OCI-M2 (cell line): ENCODE measurements at regions not wholly inside any gene's neighbourhood (a gene's known extent, or its start where the extent isn't known, plus 50 kb on each side); places are given as distances from the start of the nearest gene placed in this dataset.
A peak's percentile ranks its signal among the peaks of the same experiment; 100 is the strongest.
"Not testable (repeated sequence)": the region's sequence is repeated elsewhere in the genome, so short reads cannot be mapped to it uniquely, and the experiment has no call there.

Experiments
- DNase-seq: peaks from one replicate; lab custom pipeline; 2025; ENCODE audit not compliant: unreplicated experiment; lab: John Stamatoyannopoulos, UW

DNA sequence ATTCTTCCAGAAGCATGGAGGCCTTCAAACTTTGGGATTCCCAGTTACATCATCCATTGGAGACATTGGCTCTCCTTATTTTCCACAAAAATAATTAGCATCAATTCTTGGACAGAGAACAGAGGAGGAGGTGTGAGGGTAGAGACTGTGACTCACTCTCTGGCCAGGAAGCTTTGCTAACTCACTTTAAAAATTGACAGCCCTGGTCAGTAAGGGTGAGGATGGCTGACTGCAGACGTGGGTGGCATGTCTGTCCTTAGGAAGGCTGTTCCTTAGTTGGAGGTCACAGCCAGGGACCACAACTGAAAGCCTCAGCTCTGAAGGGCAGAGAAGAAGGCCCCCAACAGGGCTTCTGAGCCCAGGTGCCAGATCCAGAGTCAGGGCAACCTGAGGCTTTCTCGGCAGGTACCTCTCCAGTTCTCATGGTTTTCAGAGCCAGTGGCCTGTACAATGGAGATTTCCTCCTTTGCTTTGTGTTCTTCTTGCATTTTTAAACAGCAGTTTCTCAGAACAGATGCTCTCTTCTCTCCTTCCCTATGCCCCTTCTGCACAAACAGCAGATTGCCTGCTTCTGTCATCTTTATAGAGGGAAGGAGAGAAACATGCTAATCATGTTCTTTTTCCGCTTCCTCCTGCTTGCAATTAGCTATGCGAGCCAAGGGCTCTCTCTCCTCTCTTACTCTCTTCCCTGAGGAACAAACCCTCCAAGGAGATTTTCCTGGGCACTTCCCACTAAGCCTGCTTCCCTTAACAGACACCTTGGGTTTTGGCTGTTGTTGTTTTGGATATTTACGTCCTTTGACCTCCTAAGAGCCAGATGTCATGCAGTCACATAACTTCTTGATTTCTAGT is 92.5 kb upstream of the ZNF366 start:
- no peak for DNase-seq

- DNase-seq, result no peak
Measured at GRCh38 chr5:72599065-72599433, 91.8 kb upstream of the ZNF366 start.

DNA sequence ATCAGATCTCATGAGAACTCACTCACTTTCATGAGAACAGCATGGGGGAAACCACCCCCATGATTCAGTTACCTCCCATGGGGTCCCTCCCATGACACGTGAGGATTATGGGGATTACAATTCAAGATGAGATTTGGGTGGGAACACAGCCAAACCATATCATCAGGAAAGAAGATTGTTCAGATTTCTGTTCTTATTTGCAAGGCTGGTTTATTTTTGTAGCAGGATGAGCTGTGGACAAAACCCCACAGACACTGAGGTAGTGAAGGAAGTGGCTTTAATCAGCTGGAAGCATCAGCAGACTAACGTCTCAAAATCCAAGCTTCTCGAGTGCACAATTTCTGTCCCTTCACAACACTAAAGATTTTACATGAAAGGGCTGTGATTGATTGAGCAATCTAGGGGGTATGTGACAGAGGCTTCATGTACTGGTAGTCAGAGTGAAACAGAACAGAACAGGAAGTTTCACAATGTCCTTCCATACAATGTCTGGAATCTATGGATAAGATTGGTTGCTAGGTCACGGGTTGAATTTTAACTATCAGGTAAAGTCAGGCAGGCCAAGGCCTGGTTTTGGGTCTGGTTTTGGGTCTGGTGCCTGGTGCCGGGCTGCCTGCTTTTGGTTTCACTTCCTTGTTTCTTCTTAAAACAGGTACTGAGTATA is 91.3 kb upstream of the ZNF366 start:
- DNase-seq, result no peak

- peak; percentile 48 for DNase-seq
Measured at GRCh38 chr5:72597456-72597948, 90.3 kb upstream of the ZNF366 start.

- no peak for DNase-seq
Measured at GRCh38 chr5:72596956-72597355, 89.7 kb upstream of the ZNF366 start.

GRCh38 chr5:72588640-72589039 is 81.4 kb upstream of the ZNF366 start:
- DNase-seq, result no peak

DNA sequence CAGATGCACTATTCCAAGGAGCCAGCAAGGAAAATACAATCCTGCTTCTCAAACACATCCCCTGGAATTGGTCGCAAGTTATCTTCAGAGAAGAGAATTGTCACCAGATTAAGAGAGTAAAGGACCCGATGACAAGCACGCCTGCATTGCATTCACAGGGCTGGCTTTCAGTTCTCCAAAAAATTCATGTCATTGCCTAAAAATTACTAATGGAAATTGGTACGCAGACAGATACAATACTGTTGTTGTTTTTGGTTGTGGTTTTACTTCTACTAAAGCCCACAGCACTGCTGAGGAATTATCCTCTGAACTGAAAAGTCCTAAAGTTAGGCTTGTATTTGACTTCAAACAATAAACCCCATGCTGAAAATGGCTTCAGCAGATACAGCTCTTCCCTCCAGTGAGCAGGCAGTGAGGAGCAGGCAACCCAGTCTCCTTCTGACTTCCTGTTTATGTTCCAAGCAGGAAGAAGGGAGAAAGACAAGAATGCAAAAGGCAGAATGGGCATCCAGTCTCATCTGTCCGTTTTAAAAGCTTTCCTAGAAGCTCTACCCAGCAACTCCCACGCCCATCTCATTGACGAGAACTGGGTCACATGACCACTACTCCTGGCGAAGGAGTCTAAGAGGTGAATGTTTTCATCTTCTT is 80.6 kb upstream of the ZNF366 start:
- no peak for DNase-seq

DNA sequence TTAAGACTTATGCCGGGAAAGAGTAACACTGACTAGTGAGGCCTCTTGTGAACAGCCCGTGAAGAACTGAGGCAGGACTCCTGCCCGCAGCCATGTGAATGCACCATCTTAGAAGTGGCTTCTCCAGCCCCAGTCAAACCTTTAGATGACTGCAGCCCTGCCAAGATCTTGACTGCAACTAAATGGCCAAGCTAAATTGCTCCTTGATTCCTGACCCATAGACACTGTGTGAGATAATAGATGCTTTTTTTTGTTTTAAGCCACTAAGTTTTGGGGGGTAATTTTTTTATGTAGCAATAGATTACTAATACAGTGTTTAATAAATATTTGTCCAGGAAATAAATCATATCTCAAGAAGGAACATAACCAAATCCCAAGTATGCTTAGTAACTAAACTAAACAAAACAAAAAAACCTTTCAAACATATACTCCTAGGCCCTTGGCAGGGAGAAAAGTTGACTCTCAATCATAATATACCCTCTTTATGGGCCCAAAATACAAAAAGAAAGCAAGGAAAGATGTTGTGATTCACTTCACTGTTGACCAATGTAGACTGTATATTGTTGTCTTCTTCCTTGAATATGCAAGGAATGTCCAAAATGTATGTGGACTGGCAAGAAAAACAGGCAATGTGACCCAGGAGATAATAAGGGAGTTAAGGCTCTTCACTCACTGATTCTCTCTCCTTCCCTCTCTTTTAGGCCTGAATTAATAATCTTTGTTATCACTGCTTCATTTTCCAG is 79.7 kb upstream of the ZNF366 start:
- DNase-seq, result no peak

DNA sequence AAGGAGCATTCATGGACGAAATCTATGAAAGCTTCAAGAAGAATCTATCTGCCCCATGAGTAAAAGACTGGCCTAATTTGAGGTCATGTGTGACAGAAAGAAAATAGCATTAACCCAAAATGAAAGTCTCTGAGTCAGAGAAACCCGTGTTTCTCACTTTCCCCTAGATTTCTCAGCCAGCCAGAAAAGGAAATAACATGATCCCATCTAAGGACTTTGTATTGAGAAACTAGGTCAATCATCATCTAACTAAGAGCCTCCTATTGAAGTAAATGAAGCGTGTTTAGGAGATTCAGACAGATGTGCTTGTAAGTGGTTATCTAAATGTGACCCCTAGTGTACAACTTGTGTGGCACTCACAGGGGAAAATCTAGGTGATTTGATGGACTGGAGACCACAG is 77.3 kb upstream of the ZNF366 start:
- no peak for DNase-seq

GRCh38 chr5:72579290-72579689 is 72.1 kb upstream of the ZNF366 start:
- DNase-seq, result not testable (repeated sequence)

DNA sequence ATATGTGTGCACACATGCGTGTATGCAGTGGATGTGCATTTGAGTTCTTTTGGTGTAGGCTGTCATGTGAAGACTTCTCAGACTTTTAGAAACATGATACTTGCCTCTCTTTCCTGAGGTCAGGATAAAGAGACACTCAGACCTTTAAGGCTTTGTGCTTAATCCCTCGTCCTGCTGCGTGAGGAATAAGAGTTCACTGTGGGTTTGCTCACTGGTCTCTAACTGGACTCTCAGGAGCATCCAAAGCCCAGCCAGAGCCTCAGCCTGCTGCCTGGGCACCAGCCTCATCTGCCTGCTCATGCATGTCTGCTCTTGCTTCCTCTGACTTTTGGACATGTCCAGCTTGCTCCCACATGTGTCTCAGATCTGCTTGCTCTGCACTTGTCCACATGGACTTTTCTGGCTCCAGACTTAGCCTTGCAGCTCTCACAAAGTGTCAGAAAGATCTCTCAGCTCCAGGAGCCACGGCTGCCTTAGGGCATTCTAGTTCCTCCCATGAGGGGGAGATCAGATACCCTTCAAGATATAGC is 65.1 kb upstream of the ZNF366 start:
- no peak for DNase-seq

DNA sequence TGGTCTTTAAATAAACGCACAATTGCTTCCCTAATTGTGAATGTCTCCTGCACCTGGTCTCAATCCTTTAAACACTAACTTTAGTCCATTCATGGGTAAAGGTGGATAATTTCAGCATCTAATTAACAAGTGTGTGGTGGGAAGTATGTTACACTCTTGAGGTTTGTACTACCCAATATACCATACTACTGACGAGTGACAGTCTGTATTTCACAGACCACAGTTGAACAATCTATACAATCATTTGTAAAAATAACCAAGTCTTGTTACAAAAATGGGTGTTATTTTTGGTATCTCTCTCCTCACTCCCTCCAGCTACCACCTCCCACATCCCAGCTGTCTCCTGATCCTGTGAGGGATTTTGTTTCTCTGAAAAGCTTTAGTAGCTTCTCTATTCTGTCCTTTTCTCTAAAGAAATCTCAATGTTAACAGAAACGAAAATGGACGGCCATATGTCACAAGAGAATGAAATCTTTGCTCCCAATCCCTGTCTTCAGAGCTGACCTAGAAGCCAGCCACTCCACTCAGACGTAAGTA is 62.3 kb upstream of the ZNF366 start:
- DNase-seq, result no peak

DNA sequence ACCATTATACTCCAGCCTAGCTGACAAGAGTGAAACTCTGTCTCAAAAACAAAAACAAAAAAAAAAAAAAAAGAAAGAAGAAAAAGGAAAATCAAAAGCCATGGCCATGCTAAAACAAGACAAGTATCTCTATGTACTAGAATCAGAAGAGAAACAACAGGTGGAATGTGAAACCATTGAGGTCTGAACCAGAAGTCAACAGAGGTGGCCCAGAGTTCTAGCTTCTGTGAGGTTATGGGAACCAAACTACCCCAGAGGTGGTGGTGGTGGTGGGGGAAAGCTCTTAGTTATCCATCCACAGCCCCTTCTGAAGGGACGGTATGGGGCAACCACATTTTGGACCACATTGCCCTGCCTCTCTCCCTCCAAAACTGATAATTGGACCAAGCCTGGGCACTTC is 59.5 kb upstream of the ZNF366 start:
- no peak for DNase-seq

DNA sequence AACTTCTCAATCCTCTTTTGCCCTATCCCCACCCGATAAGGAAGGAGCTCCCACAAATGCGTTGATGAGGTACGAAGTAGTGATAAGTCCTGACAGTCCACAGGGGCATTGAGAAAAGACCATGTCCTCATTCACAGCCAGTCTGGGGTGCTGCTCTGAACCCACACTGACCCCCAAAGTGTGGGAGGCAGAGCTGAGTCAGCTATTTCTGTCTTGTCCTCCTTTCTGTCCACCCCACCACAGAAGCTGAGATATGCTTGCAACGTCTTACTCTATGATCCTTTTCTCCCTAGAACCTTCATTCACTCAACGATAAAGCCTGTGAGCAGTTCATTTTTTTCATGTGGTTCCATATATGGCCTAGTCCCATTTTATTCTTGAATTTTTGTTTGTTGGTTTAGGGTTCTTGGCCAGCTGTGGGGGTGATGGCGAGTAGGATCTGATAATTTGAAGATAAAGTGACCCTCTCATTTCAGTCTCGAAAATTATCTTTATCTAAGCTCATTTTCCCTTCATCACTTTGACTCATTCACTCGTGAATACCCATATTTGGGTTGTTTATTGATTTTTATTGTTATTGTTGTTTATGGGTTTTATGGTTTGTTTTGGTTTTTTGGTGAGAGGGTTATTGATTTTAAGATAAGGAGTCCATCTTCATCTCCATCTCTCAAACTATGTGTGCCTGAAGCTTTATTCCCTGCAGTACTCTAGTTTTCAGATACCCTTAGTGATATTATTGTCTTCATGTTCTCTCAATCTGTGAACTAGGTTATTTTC is 58.5 kb upstream of the ZNF366 start:
- DNase-seq, result no peak

GRCh38 chr5:72562717-72563116 is 55.5 kb upstream of the ZNF366 start:
- no peak for DNase-seq

- DNase-seq, result no peak
Measured at GRCh38 chr5:72561148-72561972, 54.1 kb upstream of the ZNF366 start.

DNA sequence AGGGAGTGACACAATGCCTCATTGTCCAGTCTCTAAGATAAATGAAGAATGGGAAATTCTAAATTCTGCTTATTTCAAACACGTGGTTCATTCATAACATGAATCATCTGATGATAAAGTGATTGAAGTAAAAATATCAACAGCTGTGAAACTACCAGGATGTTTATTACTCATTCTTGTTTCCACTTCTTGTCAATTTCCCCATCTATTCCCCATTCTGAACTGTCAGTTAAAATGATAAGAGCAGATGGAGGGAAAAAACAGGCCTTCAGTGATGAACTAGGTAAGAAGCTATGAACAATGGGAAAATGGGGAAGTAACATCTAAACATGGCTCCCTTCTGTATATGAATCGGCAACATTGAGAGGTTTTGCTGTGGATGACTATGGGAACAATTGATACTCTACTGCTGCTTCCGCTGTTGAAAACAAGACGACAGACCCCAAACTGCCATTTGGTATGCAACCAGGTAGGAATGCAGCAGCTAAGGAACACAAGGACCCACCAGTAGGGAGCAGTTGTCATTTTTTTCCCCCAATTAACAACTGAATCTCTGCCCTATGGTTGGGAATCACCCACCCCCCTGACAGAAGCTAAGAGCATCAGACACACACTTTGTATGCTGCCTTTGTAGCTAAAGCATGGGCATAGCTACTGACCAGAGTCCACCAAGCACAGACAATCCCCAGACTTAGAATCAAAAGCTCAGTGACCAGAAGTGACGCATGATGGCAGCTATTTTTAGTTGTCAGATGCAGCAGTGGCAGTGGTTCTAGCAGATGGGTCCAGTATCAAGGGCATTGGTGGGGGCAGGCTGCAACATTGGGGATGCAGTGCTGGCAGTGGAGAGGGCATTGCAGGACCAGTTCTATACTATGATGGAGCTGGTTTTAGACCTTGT is 52.9 kb upstream of the ZNF366 start:
- DNase-seq, result peak; percentile 19

GRCh38 chr5:72558383-72558782 is 51.2 kb upstream of the ZNF366 start:
- no peak for DNase-seq
